ENCODE measurements at regions not wholly inside any gene's neighbourhood (a gene's known extent, or its start where the extent isn't known, plus 50 kb on each side); places are given as distances from the start of the nearest gene placed in this dataset.

DNA sequence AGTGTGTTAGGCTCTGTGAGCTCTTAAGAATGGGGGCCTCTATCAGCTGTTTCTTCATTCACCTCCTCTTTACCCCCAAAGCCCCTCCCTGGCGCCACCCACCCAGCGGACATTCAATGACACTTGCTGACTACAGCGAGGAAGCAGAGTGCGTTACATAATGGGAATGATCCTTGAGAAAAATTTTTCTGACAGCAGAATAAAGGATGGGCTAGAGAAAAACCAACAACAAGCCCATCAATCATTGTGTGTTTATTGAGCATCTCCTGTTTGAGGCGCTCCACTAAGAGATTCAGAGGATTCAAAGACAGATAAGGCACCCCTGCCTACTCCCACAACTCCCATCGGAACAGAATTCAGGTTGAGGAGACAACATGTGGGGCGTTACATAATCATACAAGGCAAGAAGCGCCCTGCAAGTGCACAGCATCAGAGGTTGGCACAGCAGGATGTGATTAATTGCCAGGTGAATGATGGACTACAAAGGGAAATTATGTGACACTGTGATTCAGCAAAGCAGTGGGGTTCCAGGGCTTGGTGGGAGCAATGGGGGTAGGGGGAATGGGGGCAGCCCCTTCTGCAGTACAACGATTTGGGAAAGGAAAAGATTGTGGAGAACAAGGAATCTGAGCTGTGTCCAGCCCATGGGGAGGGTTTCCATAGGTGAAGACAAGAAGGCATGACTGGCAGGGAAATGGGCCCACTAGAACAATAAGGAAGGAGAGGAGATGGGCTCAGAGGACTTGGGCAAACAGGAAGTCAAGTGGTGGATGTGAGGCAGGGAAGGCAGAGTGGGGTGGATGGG, 141.3 kb upstream of the ATP2B2 start:
- no peak for TF ChIP-seq POLR2A (IDR thresholded peaks at IDR 0.05)
- TF ChIP-seq, protein P1, sequence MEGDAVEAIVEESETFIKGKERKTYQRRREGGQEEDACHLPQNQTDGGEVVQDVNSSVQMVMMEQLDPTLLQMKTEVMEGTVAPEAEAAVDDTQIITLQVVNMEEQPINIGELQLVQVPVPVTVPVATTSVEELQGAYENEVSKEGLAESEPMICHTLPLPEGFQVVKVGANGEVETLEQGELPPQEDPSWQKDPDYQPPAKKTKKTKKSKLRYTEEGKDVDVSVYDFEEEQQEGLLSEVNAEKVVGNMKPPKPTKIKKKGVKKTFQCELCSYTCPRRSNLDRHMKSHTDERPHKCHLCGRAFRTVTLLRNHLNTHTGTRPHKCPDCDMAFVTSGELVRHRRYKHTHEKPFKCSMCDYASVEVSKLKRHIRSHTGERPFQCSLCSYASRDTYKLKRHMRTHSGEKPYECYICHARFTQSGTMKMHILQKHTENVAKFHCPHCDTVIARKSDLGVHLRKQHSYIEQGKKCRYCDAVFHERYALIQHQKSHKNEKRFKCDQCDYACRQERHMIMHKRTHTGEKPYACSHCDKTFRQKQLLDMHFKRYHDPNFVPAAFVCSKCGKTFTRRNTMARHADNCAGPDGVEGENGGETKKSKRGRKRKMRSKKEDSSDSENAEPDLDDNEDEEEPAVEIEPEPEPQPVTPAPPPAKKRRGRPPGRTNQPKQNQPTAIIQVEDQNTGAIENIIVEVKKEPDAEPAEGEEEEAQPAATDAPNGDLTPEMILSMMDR (IDR thresholded peaks at IDR 0.05), result no peak
- TF ChIP-seq EP300 (IDR thresholded peaks at IDR 0.05), result no peak
- no peak for TF ChIP-seq POLR2AphosphoS5 (IDR thresholded peaks at IDR 0.05)
